H9 (cell line): ENCODE measurements at regions not wholly inside any gene's neighbourhood (a gene's known extent, or its start where the extent isn't known, plus 50 kb on each side); places are given as distances from the start of the nearest gene placed in this dataset.

Source experiments
- DNase-seq: peaks from one replicate; pipeline ENCODE4 v3.0.0-alpha.2; 2017
- H2AFZ ChIP-seq: one replicate; pipeline ENCODE4 v1.6.1; 2013; ENCODE audit warnings: mild to moderate bottlenecking, low read length, control low read depth, moderate library complexity
- H2AK5ac ChIP-seq: 2 replicates; pipeline ENCODE4 v1.6.1; 2013; ENCODE audit warnings: low read length, control low read depth, mixed read lengths; ENCODE audit not compliant: insufficient read length
- H2BK120ac ChIP-seq: one replicate; pipeline ENCODE4 v1.6.1; 2013; ENCODE audit warnings: low read depth, mild to moderate bottlenecking, low read length, control low read depth, inconsistent platforms; ENCODE audit not compliant: poor library complexity, severe bottlenecking
- H2BK12ac ChIP-seq: 2 replicates; pipeline ENCODE4 v1.6.1; 2013; ENCODE audit warnings: low read length, control low read depth, mixed read lengths, low read depth; ENCODE audit not compliant: insufficient read length
- H2BK15ac ChIP-seq: 2 replicates; pipeline ENCODE4 v1.6.1; 2013; ENCODE audit warnings: low read depth, low read length, control low read depth
- H2BK20ac ChIP-seq: one replicate; pipeline ENCODE4 v1.6.1; 2013; ENCODE audit warnings: low read depth, mild to moderate bottlenecking, low read length, control low read depth, inconsistent platforms; ENCODE audit not compliant: poor library complexity, severe bottlenecking
- H2BK5ac ChIP-seq: 2 replicates; pipeline ENCODE4 v1.6.1; 2013; ENCODE audit warnings: low read length, control low read depth, mixed read lengths; ENCODE audit not compliant: insufficient read length
- H3K14ac ChIP-seq: 2 replicates; pipeline ENCODE4 v1.6.1; 2013; ENCODE audit warnings: low read length, control low read depth; ENCODE audit not compliant: insufficient read depth
- H3K18ac ChIP-seq: 2 replicates; pipeline ENCODE4 v1.6.1; 2013; ENCODE audit warnings: low read depth, mild to moderate bottlenecking, mixed read lengths, low read length, control low read depth; ENCODE audit not compliant: insufficient read length
- H3K23ac ChIP-seq: 2 replicates; pipeline ENCODE4 v1.6.1; 2013; ENCODE audit warnings: low read length, control low read depth, mixed read lengths, low read depth; ENCODE audit not compliant: insufficient read length
- H3K23me2 ChIP-seq: 2 replicates; pipeline ENCODE4 v1.6.1; 2013; ENCODE audit warnings: low read depth, mild to moderate bottlenecking, mixed read lengths, low read length, control low read depth; ENCODE audit not compliant: insufficient read length, poor library complexity, severe bottlenecking
- H3K27ac ChIP-seq: 2 replicates; pipeline ENCODE4 v1.5.1; 2013; ENCODE audit warnings: low read length, control low read depth, mixed read lengths, low read depth; ENCODE audit not compliant: insufficient read length
- H3K27me3 ChIP-seq: 2 replicates; pipeline ENCODE4 v1.6.1; 2013; ENCODE audit warnings: low read length, control low read depth, inconsistent platforms; ENCODE audit not compliant: insufficient read depth
- H3K4ac ChIP-seq: 2 replicates; pipeline ENCODE4 v1.6.1; 2013; ENCODE audit warnings: low read depth, mild to moderate bottlenecking, control low read depth, inconsistent platforms, low read length, moderate library complexity
- H3K4me1 ChIP-seq: 2 replicates; pipeline ENCODE4 v1.6.1; 2013; ENCODE audit warnings: low read length, control low read depth, inconsistent platforms; ENCODE audit not compliant: insufficient read depth
- H3K4me2 ChIP-seq: 2 replicates; pipeline ENCODE4 v1.6.1; 2013; ENCODE audit warnings: low read length, control low read depth, mixed read lengths; ENCODE audit not compliant: insufficient read length, insufficient read depth
- H3K56ac ChIP-seq: 2 replicates; pipeline ENCODE4 v1.6.1; 2013; ENCODE audit warnings: low read depth, mild to moderate bottlenecking, mixed read lengths, low read length, control low read depth; ENCODE audit not compliant: insufficient read length
- H3K79me1 ChIP-seq: 2 replicates; pipeline ENCODE4 v1.6.1; 2013; ENCODE audit warnings: low read depth, mild to moderate bottlenecking, moderate library complexity, low read length, control low read depth, inconsistent platforms; ENCODE audit not compliant: insufficient read depth, poor library complexity, severe bottlenecking
- H3K79me2 ChIP-seq: 2 replicates; pipeline ENCODE4 v1.6.1; 2013; ENCODE audit warnings: low read length, control low read depth, inconsistent platforms; ENCODE audit not compliant: insufficient read depth
- H3K9ac ChIP-seq: 2 replicates; pipeline ENCODE4 v1.6.1; 2013; ENCODE audit warnings: low read length, control low read depth, mixed read lengths; ENCODE audit not compliant: insufficient read length; ENCODE audit errors: extremely low read depth
- H3K9me3 ChIP-seq: one replicate; pipeline ENCODE4 v1.6.1; 2013; ENCODE audit warnings: low read depth, low read length, inconsistent platforms; ENCODE audit not compliant: control insufficient read depth
- H3T11ph ChIP-seq: one replicate; pipeline ENCODE4 v1.6.1; 2013; ENCODE audit warnings: mild to moderate bottlenecking, low read length, control low read depth, inconsistent platforms
- H4K20me1 ChIP-seq: one replicate; pipeline ENCODE4 v1.6.1; 2013; ENCODE audit not compliant: control insufficient read depth, insufficient read length, insufficient read depth
- H4K5ac ChIP-seq: 2 replicates; pipeline ENCODE4 v1.6.1; 2013; ENCODE audit warnings: low read depth, mild to moderate bottlenecking, mixed read lengths, low read length, control low read depth; ENCODE audit not compliant: insufficient read length
- H4K8ac ChIP-seq: replicated peaks from 2 replicates; pipeline ENCODE4 v1.6.1; 2013; ENCODE audit warnings: low read length, control low read depth, mixed read lengths, low read depth; ENCODE audit not compliant: insufficient read length
- H4K91ac ChIP-seq: 2 replicates; pipeline ENCODE4 v1.6.1; 2013; ENCODE audit warnings: low read depth, mild to moderate bottlenecking, moderate library complexity, mixed read lengths, low read length, control low read depth; ENCODE audit not compliant: insufficient read length
- H3K27ac Mint-ChIP-seq, 3 experiments: 2 replicates in 2 of 3; 3 replicates in 1 of 3; pipeline ENCODE4 v1.8.0; 2020 to 2021; ENCODE audit warnings: mixed read lengths in 3 of 3, mild to moderate bottlenecking in 1 of 3, moderate library complexity in 1 of 3
- H3K27me3 Mint-ChIP-seq: 2 replicates; pipeline ENCODE4 v1.8.0; 2021; ENCODE audit warnings: low read depth, mild to moderate bottlenecking, moderate library complexity, mixed read lengths
- H3K36me3 Mint-ChIP-seq, 3 experiments: 2 replicates in 2 of 3; 3 replicates in 1 of 3; pipeline ENCODE4 v1.8.0; 2020 to 2021; ENCODE audit warnings: low read depth in 3 of 3, mixed read lengths in 3 of 3; ENCODE audit not compliant: insufficient read depth in 1 of 3
- H3K4me1 Mint-ChIP-seq, 2 experiments: 2 replicates each; pipeline ENCODE4 v1.8.0; 2020; ENCODE audit warnings: mixed read lengths in 2 of 2
- H3K4me3 Mint-ChIP-seq, 2 experiments: 2 replicates in 1 of 2; 3 replicates in 1 of 2; pipeline ENCODE4 v1.8.0; 2020 to 2021; ENCODE audit warnings: mild to moderate bottlenecking in 2 of 2, mixed read lengths in 2 of 2, moderate library complexity in 1 of 2
- H3K9me3 Mint-ChIP-seq, 2 experiments: 2 replicates in 1 of 2; 3 replicates in 1 of 2; pipeline ENCODE4 v1.8.0; 2020; ENCODE audit warnings: mild to moderate bottlenecking in 2 of 2, mixed read lengths in 2 of 2, moderate library complexity in 1 of 2
- WGBS: extraction: QIAGEN DNeasy Blood & Tissue Kit; methylation state at CpG from one replicate; pipeline ENCODE4 v1.1.7; 2013; ENCODE audit warnings: missing lambda C conversion rate, low lambda C conversion rate, mixed read lengths; ENCODE audit not compliant: insufficient read length; ENCODE audit errors: extremely low coverage; 5-methylcytosine and 5-hydroxymethylcytosine counted together
- TF ChIP-seq, protein P1 (sequence below): fragments of 200-600 bp; sonication (generic); conservative IDR thresholded peaks from 3 replicates; pipeline ENCODE4 v1.8.0; 2021; ENCODE audit warnings: antibody characterized with exemption, mild to moderate bottlenecking

DNA sequence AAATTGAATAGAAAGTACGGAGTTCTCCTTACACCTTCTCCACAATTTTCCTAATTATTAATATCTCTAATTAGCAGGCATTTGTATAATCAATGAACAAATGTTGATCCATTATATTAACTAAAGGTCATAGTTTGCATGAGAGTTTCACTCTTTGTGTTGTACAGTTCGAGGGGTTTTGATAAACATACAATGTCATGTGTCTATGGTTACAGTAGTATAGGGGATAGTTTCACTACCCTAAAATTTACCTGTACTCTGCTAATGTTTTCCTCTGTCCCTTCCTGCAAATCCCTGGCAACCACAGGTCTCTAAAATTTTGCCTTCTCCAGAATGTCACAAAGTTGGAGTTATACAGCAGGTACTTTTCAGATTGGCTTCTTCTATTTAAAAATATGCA lies 1199.8 kb upstream of the GJE1 start:
- no CpG with 5 or more reads among the region's 2 CpGs for WGBS
- Histone ChIP-seq H3K4me1 (no peaks in the 10 kb centered on the region), H2BK120ac (no peak overlapping the region), H3K9ac (no peak overlapping the region), H3K14ac (no peak overlapping the region), H3K27me3 (no peaks in the 10 kb centered on the region; the same call in 1 of the 2 replicates), H3K9me3 (no peaks in the 10 kb centered on the region), H3K27ac (no peak overlapping the region), H3K23ac (no peak overlapping the region), H3K56ac (no peak overlapping the region), H4K20me1 (no peaks in the 10 kb centered on the region), H2BK12ac (no peak overlapping the region), H4K91ac (no peak overlapping the region), H4K5ac (no peak overlapping the region), H2BK20ac (no peak overlapping the region), H2BK15ac (no peak overlapping the region), H2AK5ac (no peak overlapping the region), H2BK5ac (no peak overlapping the region), H3K18ac (no peak overlapping the region), H4K8ac (no peak overlapping the region), H3K79me1 (no peaks in the 10 kb centered on the region), H3K4me2 (no peak overlapping the region), H2AFZ (no peak overlapping the region), H3K4ac (no peak overlapping the region), H3K23me2 (no peaks in the 10 kb centered on the region), H3K79me2 (no peaks in the 10 kb centered on the region), H3T11ph (no peak overlapping the region)
- TF ChIP-seq, protein P1, sequence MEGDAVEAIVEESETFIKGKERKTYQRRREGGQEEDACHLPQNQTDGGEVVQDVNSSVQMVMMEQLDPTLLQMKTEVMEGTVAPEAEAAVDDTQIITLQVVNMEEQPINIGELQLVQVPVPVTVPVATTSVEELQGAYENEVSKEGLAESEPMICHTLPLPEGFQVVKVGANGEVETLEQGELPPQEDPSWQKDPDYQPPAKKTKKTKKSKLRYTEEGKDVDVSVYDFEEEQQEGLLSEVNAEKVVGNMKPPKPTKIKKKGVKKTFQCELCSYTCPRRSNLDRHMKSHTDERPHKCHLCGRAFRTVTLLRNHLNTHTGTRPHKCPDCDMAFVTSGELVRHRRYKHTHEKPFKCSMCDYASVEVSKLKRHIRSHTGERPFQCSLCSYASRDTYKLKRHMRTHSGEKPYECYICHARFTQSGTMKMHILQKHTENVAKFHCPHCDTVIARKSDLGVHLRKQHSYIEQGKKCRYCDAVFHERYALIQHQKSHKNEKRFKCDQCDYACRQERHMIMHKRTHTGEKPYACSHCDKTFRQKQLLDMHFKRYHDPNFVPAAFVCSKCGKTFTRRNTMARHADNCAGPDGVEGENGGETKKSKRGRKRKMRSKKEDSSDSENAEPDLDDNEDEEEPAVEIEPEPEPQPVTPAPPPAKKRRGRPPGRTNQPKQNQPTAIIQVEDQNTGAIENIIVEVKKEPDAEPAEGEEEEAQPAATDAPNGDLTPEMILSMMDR, result no peak
- DNase-seq, result no peak
- Mint-ChIP-seq H3K36me3 (peaks cover 0 to 4% (median 0%) of the 10 kb centered on the region in 3 experiments; a peak in 2 of 7 replicates), H3K27me3 (no peaks in the 10 kb centered on the region; the same call in 1 of the 2 replicates), H3K4me3 (no peak overlapping the region), H3K4me1 (peaks cover 0 to 3% of the 10 kb centered on the region in 2 experiments; a peak in 1 of 4 replicates), H3K9me3 (peaks cover 3% of the 10 kb centered on the region in 2 experiments; a peak in 3 of 5 replicates), H3K27ac (no peak overlapping the region)
